Peyer's patch (tissue), 4 donors: ENCODE measurements at regions not wholly inside any gene's neighbourhood (a gene's known extent, or its start where the extent isn't known, plus 50 kb on each side); places are given as distances from the start of the nearest gene placed in this dataset.

Source experiments
- DNase-seq, 3 donors: peaks; one replicate each; pipeline ENCODE4 v3.0.0-alpha.2; 2017 to 2019
- H3K27ac ChIP-seq, 4 donors: fragments of 200-600 bp; sonication (generic); one replicate each; pipeline ENCODE4 v1.5.1; 2016 to 2019
- H3K27me3 ChIP-seq, 2 donors: fragments of 200-600 bp; sonication (generic); one replicate each; pipeline ENCODE4 v1.5.1; 2019
- H3K36me3 ChIP-seq, 3 donors: fragments of 200-600 bp; sonication (generic); one replicate each; pipeline ENCODE4 v1.5.1; 2016 to 2019
- H3K4me1 ChIP-seq, 4 donors: fragments of 200-600 bp; sonication (generic); one replicate each; pipeline ENCODE4 v1.5.1; 2016 to 2019
- H3K4me3 ChIP-seq, 4 donors: fragments of 200-600 bp; sonication (generic); 1 replicate in 3 of 4; 2 replicates in 1 of 4; pipeline ENCODE4 v1.5.1; 2016 to 2019; ENCODE audit warnings: mild to moderate bottlenecking in 1 of 4
- H3K9me3 ChIP-seq, 4 donors: fragments of 200-600 bp; sonication (generic); one replicate each; pipeline ENCODE4 v1.5.1; 2016 to 2019; ENCODE audit warnings: mild to moderate bottlenecking in 1 of 4
- CTCF ChIP-seq, 6 experiments: fragments of 450-650 bp in 4 of 6; fragments of 200-600 bp in 2 of 6; sonication (generic) in 1 of 6; IDR thresholded peaks; one replicate each; pipeline ENCODE4 v1.5.1; 2017 to 2019; ENCODE audit warnings: antibody characterized with exemption in 6 of 6, mild to moderate bottlenecking in 3 of 6, moderate library complexity in 1 of 6
- POLR2A ChIP-seq, 2 donors: fragments of 450-650 bp; IDR thresholded peaks; one replicate each; pipeline ENCODE4 v1.5.1; 2017; ENCODE audit warnings: antibody characterized with exemption in 2 of 2, mild to moderate bottlenecking in 2 of 2, moderate library complexity in 2 of 2

- Histone ChIP-seq H3K4me1 (no peaks in the 10 kb centered on the region), H3K9me3 (no peaks in the 10 kb centered on the region), H3K27ac (no peak overlapping the region), H3K4me3 (no peak overlapping the region), H3K27me3 (no peaks in the 10 kb centered on the region), H3K36me3 (no peaks in the 10 kb centered on the region)
- TF ChIP-seq POLR2A (IDR thresholded peaks at IDR 0.05), result no peak
- TF ChIP-seq CTCF (IDR thresholded peaks at IDR 0.05), result no peak
- no peak for DNase-seq
These were observed 358.8 kb downstream of the PREX1 start for GRCh38 chr20:48469026-48469425.

GRCh38 chr20:48468571-48468970 is 359.2 kb downstream of the PREX1 start:
- no peak for TF ChIP-seq POLR2A (IDR thresholded peaks at IDR 0.05)
- TF ChIP-seq CTCF (IDR thresholded peaks at IDR 0.05), result no peak
- Histone ChIP-seq H3K9me3 (no peaks in the 10 kb centered on the region), H3K4me3 (no peak overlapping the region), H3K36me3 (no peaks in the 10 kb centered on the region), H3K4me1 (no peaks in the 10 kb centered on the region), H3K27ac (no peak overlapping the region), H3K27me3 (no peaks in the 10 kb centered on the region)
- no peak for DNase-seq

- no peaks in the 10 kb centered on the region for H3K27me3 ChIP-seq
- no peak for TF ChIP-seq POLR2A (IDR thresholded peaks at IDR 0.05)
- TF ChIP-seq CTCF (IDR thresholded peaks at IDR 0.05), result no peak
- no peaks in the 10 kb centered on the region for H3K4me1 ChIP-seq
- no peak overlapping the region for H3K4me3 ChIP-seq
- DNase-seq, result no peak
- H3K36me3 ChIP-seq, result no peaks in the 10 kb centered on the region
- H3K9me3 ChIP-seq, result no peaks in the 10 kb centered on the region
- H3K27ac ChIP-seq, result no peak overlapping the region
These were observed 360.2 kb downstream of the PREX1 start for GRCh38 chr20:48467622-48468021.

- Histone ChIP-seq H3K9me3 (no peaks in the 10 kb centered on the region), H3K4me1 (no peaks in the 10 kb centered on the region), H3K27ac (no peak overlapping the region), H3K27me3 (no peaks in the 10 kb centered on the region), H3K4me3 (no peak overlapping the region), H3K36me3 (no peaks in the 10 kb centered on the region)
- TF ChIP-seq POLR2A (IDR thresholded peaks at IDR 0.05) (no peak), CTCF (IDR thresholded peaks at IDR 0.05) (no peak)
- DNase-seq, result no peak
These were observed 362.5 kb downstream of the PREX1 start for GRCh38 chr20:48465271-48465670.

- Histone ChIP-seq H3K36me3 (no peaks in the 10 kb centered on the region), H3K4me1 (no peaks in the 10 kb centered on the region), H3K4me3 (no peak overlapping the region), H3K9me3 (no peaks in the 10 kb centered on the region), H3K27me3 (no peaks in the 10 kb centered on the region), H3K27ac (no peak overlapping the region)
- TF ChIP-seq CTCF (IDR thresholded peaks at IDR 0.05), result no peak
- TF ChIP-seq POLR2A (IDR thresholded peaks at IDR 0.05), result no peak
- no peak for DNase-seq
These were observed 363.9 kb downstream of the PREX1 start for GRCh38 chr20:48463916-48464315.

GRCh38 chr20:48463096-48463720 is 364.6 kb downstream of the PREX1 start:
- H3K4me1 ChIP-seq, result no peaks in the 10 kb centered on the region
- H3K27me3 ChIP-seq, result no peaks in the 10 kb centered on the region
- H3K36me3 ChIP-seq, result no peaks in the 10 kb centered on the region
- H3K27ac ChIP-seq, result no peak overlapping the region
- H3K4me3 ChIP-seq, result no peak overlapping the region
- H3K9me3 ChIP-seq, result no peaks in the 10 kb centered on the region
- no peak for TF ChIP-seq POLR2A (IDR thresholded peaks at IDR 0.05)
- no peak for TF ChIP-seq CTCF (IDR thresholded peaks at IDR 0.05)
- DNase-seq, result no peak
